Activated CD4-positive, alpha-beta memory T cell treated with anti-CD3 and anti-CD28 coated beads for 36 hours (primary cell): ENCODE measurements at regions not wholly inside any gene's neighbourhood (a gene's known extent, or its start where the extent isn't known, plus 50 kb on each side); places are given as distances from the start of the nearest gene placed in this dataset.

Experiments used
- CTCF ChIA-PET: fragments of 350-600 bp; sonication (Branson Sonifier 250); formaldehyde crosslinking; loops from one replicate; lab custom pipeline; 2021; ENCODE audit warnings: antibody characterized with exemption, inconsistent platforms; lab: Charles Lee
- POLR2A ChIA-PET: fragments of 350-600 bp; sonication (Branson Sonifier 250); formaldehyde crosslinking; loops from one replicate; lab custom pipeline; 2021; ENCODE audit warnings: antibody characterized with exemption; lab: Charles Lee
- DNase-seq: peaks from one replicate; pipeline ENCODE4 v3.0.0-alpha.2; 2020
- H3K27ac Mint-ChIP-seq: one replicate; pipeline ENCODE4 v1.8.0; 2021; ENCODE audit warnings: mixed read lengths
- H3K27me3 Mint-ChIP-seq: one replicate; pipeline ENCODE4 v1.8.0; 2021; ENCODE audit warnings: mixed read lengths
- H3K36me3 Mint-ChIP-seq: one replicate; pipeline ENCODE4 v1.8.0; 2021; ENCODE audit warnings: mixed read lengths
- H3K4me1 Mint-ChIP-seq: one replicate; pipeline ENCODE4 v1.8.0; 2021; ENCODE audit warnings: low read depth, mixed read lengths
- H3K4me3 Mint-ChIP-seq: one replicate; pipeline ENCODE4 v1.8.0; 2021; ENCODE audit warnings: mild to moderate bottlenecking, mixed read lengths
- H3K9me3 Mint-ChIP-seq: one replicate; pipeline ENCODE4 v1.8.0; 2021; ENCODE audit warnings: mixed read lengths
- intact Hi-C: fragments of 100-400 bp; cut with micrococcal nuclease; formaldehyde crosslinking; loops from one replicate; pipeline ENCODE4 v1.15.1; 2023

GRCh38 chr14:98462908-98463307 lies 809.1 kb downstream of the BCL11B start:
- H3K27me3 Mint-ChIP-seq = no peaks in the 10 kb centered on the region
- no peak overlapping the region for H3K4me3 Mint-ChIP-seq
- H3K9me3 Mint-ChIP-seq = peaks cover 2% of the 10 kb centered on the region
- ChIA-PET CTCF (no interaction called here), POLR2A (no interaction called here)
- H3K27ac Mint-ChIP-seq = no peak overlapping the region
- intact Hi-C loops = no loop called here
- H3K4me1 Mint-ChIP-seq = no peaks in the 10 kb centered on the region
- DNase-seq = no peak
- no peaks in the 10 kb centered on the region for H3K36me3 Mint-ChIP-seq

GRCh38 chr14:98466807-98467206 lies 805.2 kb downstream of the BCL11B start:
- Mint-ChIP-seq H3K4me3 (no peak overlapping the region), H3K27me3 (no peaks in the 10 kb centered on the region), H3K9me3 (no peaks in the 10 kb centered on the region), H3K4me1 (no peaks in the 10 kb centered on the region), H3K27ac (no peak overlapping the region), H3K36me3 (no peaks in the 10 kb centered on the region)
- no peak for DNase-seq
- ChIA-PET POLR2A (no interaction called here), CTCF (no interaction called here)
- intact Hi-C loops = no loop called here

GRCh38 chr14:98470663-98471062 lies 801.3 kb downstream of the BCL11B start:
- Mint-ChIP-seq H3K4me3 (no peak overlapping the region), H3K4me1 (peaks cover 5% of the 10 kb centered on the region), H3K36me3 (no peaks in the 10 kb centered on the region), H3K27me3 (no peaks in the 10 kb centered on the region), H3K27ac (no peak overlapping the region), H3K9me3 (no peaks in the 10 kb centered on the region)
- ChIA-PET POLR2A (no interaction called here), CTCF (no interaction called here)
- no peak for DNase-seq
- intact Hi-C loops = no loop called here

- ChIA-PET POLR2A (no interaction called here), CTCF (no interaction called here)
- H3K27me3 Mint-ChIP-seq = no peaks in the 10 kb centered on the region
- intact Hi-C loops = no loop called here
- H3K4me1 Mint-ChIP-seq = peaks cover 5% of the 10 kb centered on the region
- H3K9me3 Mint-ChIP-seq = peaks cover 7% of the 10 kb centered on the region
- DNase-seq = no peak
- no peak overlapping the region for H3K27ac Mint-ChIP-seq
- H3K4me3 Mint-ChIP-seq = no peak overlapping the region
- H3K36me3 Mint-ChIP-seq = no peaks in the 10 kb centered on the region
Measured at GRCh38 chr14:98474900-98475299, 797.1 kb downstream of the BCL11B start.

- no peaks in the 10 kb centered on the region for H3K27me3 Mint-ChIP-seq
- H3K27ac Mint-ChIP-seq = no peak overlapping the region
- no peak overlapping the region for H3K4me3 Mint-ChIP-seq
- peaks cover under 1% of the 10 kb centered on the region for H3K4me1 Mint-ChIP-seq
- intact Hi-C loops = no loop called here
- H3K9me3 Mint-ChIP-seq = peaks cover 7% of the 10 kb centered on the region
- no peak for DNase-seq
- ChIA-PET POLR2A (no interaction called here), CTCF (no interaction called here)
- no peaks in the 10 kb centered on the region for H3K36me3 Mint-ChIP-seq
Measured at GRCh38 chr14:98477935-98478334, 794.1 kb downstream of the BCL11B start.

GRCh38 chr14:98489115-98489514 lies 782.9 kb downstream of the BCL11B start:
- Mint-ChIP-seq H3K27me3 (no peaks in the 10 kb centered on the region), H3K27ac (no peak overlapping the region), H3K36me3 (peaks cover 5% of the 10 kb centered on the region), H3K4me3 (no peak overlapping the region), H3K4me1 (peaks cover 2% of the 10 kb centered on the region), H3K9me3 (peaks cover 17% of the 10 kb centered on the region)
- POLR2A ChIA-PET = no interaction called here
- intact Hi-C loops = no loop called here
- CTCF ChIA-PET = no interaction called here
- DNase-seq = no peak

GRCh38 chr14:98494582-98494981 lies 777.4 kb downstream of the BCL11B start:
- ChIA-PET CTCF (no interaction called here), POLR2A (no interaction called here)
- H3K4me3 Mint-ChIP-seq = no peak overlapping the region
- peak; percentile 40 for DNase-seq
- no peaks in the 10 kb centered on the region for H3K9me3 Mint-ChIP-seq
- no peaks in the 10 kb centered on the region for H3K36me3 Mint-ChIP-seq
- peaks cover 6% of the 10 kb centered on the region for H3K4me1 Mint-ChIP-seq
- intact Hi-C loops = no loop called here
- no peaks in the 10 kb centered on the region for H3K27me3 Mint-ChIP-seq
- no peak overlapping the region for H3K27ac Mint-ChIP-seq

GRCh38 chr14:98498019-98498885 lies 773.7 kb downstream of the BCL11B start:
- Mint-ChIP-seq H3K9me3 (no peaks in the 10 kb centered on the region), H3K27ac (no peak overlapping the region), H3K4me1 (peaks cover 15% of the 10 kb centered on the region), H3K36me3 (no peaks in the 10 kb centered on the region), H3K4me3 (no peak overlapping the region), H3K27me3 (no peaks in the 10 kb centered on the region)
- no peak for DNase-seq
- intact Hi-C loops = no loop called here
- ChIA-PET POLR2A (no interaction called here), CTCF (interaction anchor here (0.7 kb wide), 1 partner anchor 625 kb away, joined by 4 read pairs; no protein-coding TSS in a partner anchor)

- H3K4me3 Mint-ChIP-seq = no peak overlapping the region
- no peaks in the 10 kb centered on the region for H3K36me3 Mint-ChIP-seq
- DNase-seq = no peak
- peaks cover 10% of the 10 kb centered on the region for H3K4me1 Mint-ChIP-seq
- ChIA-PET POLR2A (no interaction called here), CTCF (no interaction called here)
- H3K27ac Mint-ChIP-seq = no peak overlapping the region
- no peaks in the 10 kb centered on the region for H3K9me3 Mint-ChIP-seq
- intact Hi-C loops = no loop called here
- H3K27me3 Mint-ChIP-seq = no peaks in the 10 kb centered on the region
Measured at GRCh38 chr14:98501335-98501734, 770.7 kb downstream of the BCL11B start.

GRCh38 chr14:98501836-98502235 lies 770.2 kb downstream of the BCL11B start:
- intact Hi-C loops = no loop called here
- no peaks in the 10 kb centered on the region for H3K36me3 Mint-ChIP-seq
- ChIA-PET POLR2A (no interaction called here), CTCF (no interaction called here)
- no peak for DNase-seq
- peaks cover 10% of the 10 kb centered on the region for H3K4me1 Mint-ChIP-seq
- no peak overlapping the region for H3K4me3 Mint-ChIP-seq
- H3K27me3 Mint-ChIP-seq = no peaks in the 10 kb centered on the region
- no peak overlapping the region for H3K27ac Mint-ChIP-seq
- no peaks in the 10 kb centered on the region for H3K9me3 Mint-ChIP-seq

- Mint-ChIP-seq H3K27ac (no peak overlapping the region), H3K4me1 (peaks cover 10% of the 10 kb centered on the region), H3K9me3 (peaks cover 2% of the 10 kb centered on the region), H3K4me3 (no peak overlapping the region), H3K36me3 (no peaks in the 10 kb centered on the region), H3K27me3 (no peaks in the 10 kb centered on the region)
- ChIA-PET CTCF (interaction anchor here (1.5 kb wide), 1 partner anchor 9 kb away, joined by 3 read pairs; no protein-coding TSS in a partner anchor), POLR2A (no interaction called here)
- intact Hi-C loops = no loop called here
- no peak for DNase-seq
Measured at GRCh38 chr14:98503086-98503815, 768.7 kb downstream of the BCL11B start.

- DNase-seq = no peak
- Mint-ChIP-seq H3K9me3 (peaks cover 13% of the 10 kb centered on the region), H3K27ac (no peak overlapping the region), H3K4me3 (no peak overlapping the region), H3K4me1 (peaks cover 20% of the 10 kb centered on the region), H3K36me3 (peaks cover 6% of the 10 kb centered on the region), H3K27me3 (no peaks in the 10 kb centered on the region)
- POLR2A ChIA-PET = no interaction called here
- CTCF ChIA-PET = interaction anchor here (1.2 kb wide), 1 partner anchor 17 kb away, joined by 3 read pairs; no protein-coding TSS in a partner anchor
- intact Hi-C loops = no loop called here
Measured at GRCh38 chr14:98507264-98507663, 764.7 kb downstream of the BCL11B start.
